PC-3 (cell line): ENCODE measurements at regions not wholly inside any gene's neighbourhood (a gene's known extent, or its start where the extent isn't known, plus 50 kb on each side); places are given as distances from the start of the nearest gene placed in this dataset.

Source experiments
- CTCF ChIP-seq: fragments of 300-600 bp; sonication (generic); conservative IDR thresholded peaks from 2 replicates; pipeline ENCODE4 v1.5.1; 2017; ENCODE audit warnings: antibody characterized with exemption, low read depth, mild to moderate bottlenecking, low read length
- EZH2phosphoT487 ChIP-seq: fragments of 300-600 bp; sonication (generic); IDR thresholded peaks from 2 replicates; pipeline ENCODE4 v1.6.1; 2018; ENCODE audit warnings: mild to moderate bottlenecking, antibody characterized with exemption, low read length, borderline replicate concordance

GRCh38 chr6:98514796-98515195 lies 319.6 kb upstream of the POU3F2 start:
- TF ChIP-seq EZH2phosphoT487: no peak
- no peak for TF ChIP-seq CTCF
